ENCODE measurements at regions not wholly inside any gene's neighbourhood (a gene's known extent, or its start where the extent isn't known, plus 50 kb on each side); places are given as distances from the start of the nearest gene placed in this dataset.

- TF ChIP-seq EZH2phosphoT487 (IDR thresholded peaks at IDR 0.05; ENCODE audit: borderline replicate concordance) (no peak), CTCF (conservative IDR thresholded peaks at IDR 0.05; ENCODE audit: low read length) (no peak)
- Histone ChIP-seq H3K9me2 (replicated peaks; ENCODE audit: low read depth, low read length) (no peaks in the 10 kb centered on the region), H2AFZ (ENCODE audit: low read length) (peak overlapping the region; percentile 51), H3K9me3 (ENCODE audit: insufficient read depth, low read depth, low read length) (no peaks in the 10 kb centered on the region), H3K9ac (ENCODE audit: low read depth, low read length, poor library complexity, severe bottlenecking) (peak overlapping the region; percentile 43), H3K79me2 (ENCODE audit: insufficient read depth, low read length) (no peaks in the 10 kb centered on the region), H3K36me3 (ENCODE audit: insufficient read depth, low read length) (no peaks in the 10 kb centered on the region), H3K27me3 (ENCODE audit: insufficient read depth, low read length, poor library complexity, severe bottlenecking) (no peaks in the 10 kb centered on the region), H4K20me1 (ENCODE audit: insufficient read depth, low read length, poor library complexity, severe bottlenecking) (no peaks in the 10 kb centered on the region), H3K4me1 (ENCODE audit: insufficient read depth, low read length, poor library complexity, severe bottlenecking) (peaks cover 18% of the 10 kb centered on the region), H3K4me3 (ENCODE audit: low read length, poor library complexity, severe bottlenecking) (peak overlapping the region; percentile 51), H3F3A (ENCODE audit: low read depth) (0 out of 2 replicates have a peak, but pooled peaks cover 3% of the 10 kb centered on the region), H3K4me2 (ENCODE audit: low read depth, low read length, poor library complexity, severe bottlenecking) (peak overlapping the region; percentile 53)
Measured at GRCh38 chr1:58922302-58923089, 138.6 kb upstream of the JUN start.

GRCh38 chr1:58923090-58923470 is 139.2 kb upstream of the JUN start:
- Histone ChIP-seq H3K9ac (ENCODE audit: low read depth, low read length, poor library complexity, severe bottlenecking) (peak overlapping the region; percentile 43), H3F3A (ENCODE audit: low read depth) (0 out of 2 replicates have a peak, but pooled peaks cover 3% of the 10 kb centered on the region), H3K9me3 (ENCODE audit: insufficient read depth, low read depth, low read length) (no peaks in the 10 kb centered on the region), H3K4me3 (ENCODE audit: low read length, poor library complexity, severe bottlenecking) (peak overlapping the region; percentile 51), H3K4me2 (ENCODE audit: low read depth, low read length, poor library complexity, severe bottlenecking) (peak overlapping the region; percentile 53), H4K20me1 (ENCODE audit: insufficient read depth, low read length, poor library complexity, severe bottlenecking) (no peaks in the 10 kb centered on the region), H3K27me3 (ENCODE audit: insufficient read depth, low read length, poor library complexity, severe bottlenecking) (no peaks in the 10 kb centered on the region), H3K36me3 (ENCODE audit: insufficient read depth, low read length) (no peaks in the 10 kb centered on the region), H3K79me2 (ENCODE audit: insufficient read depth, low read length) (no peaks in the 10 kb centered on the region), H3K9me2 (replicated peaks; ENCODE audit: low read depth, low read length) (no peaks in the 10 kb centered on the region), H2AFZ (ENCODE audit: low read length) (peak overlapping the region; percentile 51), H3K4me1 (ENCODE audit: insufficient read depth, low read length, poor library complexity, severe bottlenecking) (peaks cover 18% of the 10 kb centered on the region)
- TF ChIP-seq EZH2phosphoT487 (IDR thresholded peaks at IDR 0.05; ENCODE audit: borderline replicate concordance) (no peak), CTCF (conservative IDR thresholded peaks at IDR 0.05; ENCODE audit: low read length) (no peak)

GRCh38 chr1:58924016-58924565 is 140.2 kb upstream of the JUN start:
- Histone ChIP-seq H3K79me2 (ENCODE audit: insufficient read depth, low read length) (no peaks in the 10 kb centered on the region), H3K36me3 (ENCODE audit: insufficient read depth, low read length) (no peaks in the 10 kb centered on the region), H3F3A (ENCODE audit: low read depth) (0 out of 2 replicates have a peak, but pooled peaks cover 3% of the 10 kb centered on the region), H3K9ac (ENCODE audit: low read depth, low read length, poor library complexity, severe bottlenecking) (no peak overlapping the region), H3K4me1 (ENCODE audit: insufficient read depth, low read length, poor library complexity, severe bottlenecking) (peaks cover 18% of the 10 kb centered on the region), H3K4me3 (ENCODE audit: low read length, poor library complexity, severe bottlenecking) (no peak overlapping the region), H3K9me2 (replicated peaks; ENCODE audit: low read depth, low read length) (no peaks in the 10 kb centered on the region), H2AFZ (ENCODE audit: low read length) (no peak overlapping the region), H3K9me3 (ENCODE audit: insufficient read depth, low read depth, low read length) (no peaks in the 10 kb centered on the region), H3K4me2 (ENCODE audit: low read depth, low read length, poor library complexity, severe bottlenecking) (no peak overlapping the region), H4K20me1 (ENCODE audit: insufficient read depth, low read length, poor library complexity, severe bottlenecking) (no peaks in the 10 kb centered on the region), H3K27me3 (ENCODE audit: insufficient read depth, low read length, poor library complexity, severe bottlenecking) (no peaks in the 10 kb centered on the region)
- TF ChIP-seq CTCF (conservative IDR thresholded peaks at IDR 0.05; ENCODE audit: low read length) (no peak), EZH2phosphoT487 (IDR thresholded peaks at IDR 0.05; ENCODE audit: borderline replicate concordance) (no peak)

Measured in Loucy (cell line).